ELR (cell line): ENCODE measurements at regions not wholly inside any gene's neighbourhood (a gene's known extent, or its start where the extent isn't known, plus 50 kb on each side); places are given as distances from the start of the nearest gene placed in this dataset.
A peak's percentile ranks its signal among the peaks of the same experiment; 100 is the strongest.
"Not testable (repeated sequence)": the region's sequence is repeated elsewhere in the genome, so short reads cannot be mapped to it uniquely, and the experiment has no call there.

Source experiments
- DNase-seq: peaks from one replicate; pipeline ENCODE4 v3.0.0-alpha.2; 2015; ENCODE audit warnings: low read depth

DNA sequence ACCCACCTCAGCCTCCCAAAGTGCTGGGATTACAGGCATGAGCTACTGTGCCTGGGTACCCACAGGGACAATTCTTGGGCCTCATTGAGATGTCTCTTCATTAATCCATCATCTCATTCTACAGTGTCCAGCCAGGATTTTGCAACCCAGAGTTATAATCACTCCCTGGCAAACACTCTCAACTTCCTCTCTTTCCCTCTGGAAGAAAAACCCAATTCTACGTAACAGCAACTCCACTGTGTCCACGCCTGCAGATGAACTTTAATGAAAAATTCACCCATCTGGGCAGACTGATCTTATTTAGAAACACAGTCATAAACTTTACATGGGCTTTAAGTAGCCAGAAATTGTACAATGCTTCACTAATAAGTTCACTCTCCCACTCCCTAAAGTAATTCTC lies 90.1 kb upstream of the ABCC4 start:
- no peak for DNase-seq

DNA sequence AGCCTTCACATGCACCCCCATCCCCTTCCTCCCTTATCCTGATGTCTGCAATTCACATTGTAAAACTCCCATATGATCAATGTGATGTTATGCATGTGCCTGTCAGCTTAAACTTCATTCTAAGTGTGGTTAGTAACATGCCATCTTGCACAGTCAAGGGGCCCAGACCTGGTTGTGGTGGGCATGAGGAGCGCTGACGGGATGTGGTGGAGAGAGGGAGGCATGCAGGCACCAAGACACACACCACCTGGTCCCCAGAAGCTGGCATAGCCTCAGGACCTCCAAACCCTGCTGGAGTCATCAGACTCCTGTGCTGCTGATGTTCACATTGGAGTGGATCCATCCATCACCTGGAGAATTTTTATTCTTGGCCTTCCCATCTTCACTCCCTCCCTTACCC lies 90.5 kb upstream of the ABCC4 start:
- no peak for DNase-seq

DNA sequence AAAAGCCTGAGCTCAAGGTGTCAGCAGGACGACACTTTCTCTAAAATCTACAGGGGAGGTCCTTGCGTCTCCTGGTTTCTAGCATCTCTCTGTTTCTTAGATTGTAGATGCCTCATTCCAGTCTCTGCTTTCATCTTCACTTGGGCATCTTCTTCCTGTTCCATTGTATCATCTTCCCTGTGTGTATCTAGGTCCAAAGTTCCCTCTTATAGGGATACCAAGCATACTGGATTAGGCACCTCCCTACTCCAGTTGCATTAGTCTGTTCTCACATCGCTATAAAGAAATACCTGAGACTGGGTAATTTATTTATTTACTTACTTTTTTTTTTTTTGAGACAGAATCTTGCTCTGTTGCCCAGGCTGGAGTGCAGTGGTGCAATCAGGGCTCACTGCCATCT lies 91.3 kb upstream of the ABCC4 start:
- DNase-seq = no peak

DNA sequence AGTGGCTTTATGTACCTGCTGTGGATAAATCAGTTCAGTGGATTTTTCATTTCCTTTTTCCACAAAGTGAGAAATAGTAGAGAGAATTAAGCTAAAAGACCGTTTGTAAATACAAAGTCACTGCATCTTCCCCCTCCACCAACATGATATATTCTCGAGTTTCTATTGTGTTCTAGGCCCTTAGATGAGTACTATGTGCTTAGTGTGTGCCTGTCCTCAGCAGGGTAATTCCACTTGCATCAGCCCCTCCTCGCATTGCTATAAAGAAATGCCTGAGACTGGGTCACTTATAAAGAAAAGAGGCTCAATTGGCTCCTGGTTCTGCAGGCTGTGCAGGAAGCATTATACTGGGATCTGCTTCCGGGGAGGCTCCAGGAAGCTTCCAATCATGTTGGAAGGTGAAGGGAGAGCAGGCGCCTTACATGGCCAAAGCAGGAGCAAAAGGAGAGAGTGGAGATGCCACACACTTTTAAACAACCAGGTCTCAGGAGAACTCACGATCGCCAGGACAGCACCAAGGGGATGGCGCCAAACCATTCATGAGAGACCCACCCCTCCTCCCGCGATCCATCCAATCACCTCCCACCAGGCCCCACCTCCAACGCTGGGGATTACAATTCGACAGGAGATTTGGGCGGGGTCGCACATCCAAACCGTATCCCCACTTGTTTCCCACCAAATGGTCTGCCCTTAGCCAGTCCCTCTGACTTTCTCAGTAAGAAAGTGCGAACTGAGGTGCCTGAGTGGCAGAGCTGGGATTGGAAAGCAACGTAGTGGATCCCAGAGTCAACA lies 102.3 kb upstream of the ABCC4 start:
- peak; percentile 17 for DNase-seq

DNA sequence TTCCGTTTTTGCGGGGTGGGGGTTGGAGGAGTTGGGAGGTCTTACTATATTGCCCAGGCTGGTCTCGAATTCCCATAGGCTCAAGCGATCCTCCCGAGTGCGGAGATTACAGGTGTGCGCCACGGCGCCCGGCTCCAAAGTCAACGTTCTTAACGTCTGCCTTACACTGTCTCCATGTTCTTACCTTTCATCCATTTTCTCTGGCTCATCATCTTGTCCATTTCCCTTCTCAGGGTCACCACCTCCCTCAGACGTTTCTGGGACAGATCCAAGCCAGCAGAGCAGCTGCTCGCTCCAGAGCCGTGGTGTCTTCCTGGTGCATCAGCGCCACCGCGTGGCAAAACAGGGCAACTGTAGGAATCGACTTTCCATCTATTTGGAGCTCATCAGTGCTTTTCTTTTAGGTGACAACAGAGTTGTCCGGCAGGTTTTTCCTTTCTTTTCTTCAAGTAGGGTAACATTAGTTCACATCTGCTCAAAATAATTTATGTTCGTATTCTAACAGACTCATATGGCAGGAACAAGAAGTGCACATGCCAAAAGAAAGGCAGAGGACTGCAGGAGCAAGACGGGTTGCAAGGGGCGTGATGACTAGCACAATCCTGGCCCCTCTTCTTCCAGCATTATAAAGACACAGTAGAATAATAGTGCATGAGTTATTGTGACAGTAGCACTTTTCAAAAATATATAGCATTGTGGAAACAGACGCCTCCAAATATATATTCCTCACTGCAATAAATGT lies 103.1 kb upstream of the ABCC4 start:
- DNase-seq = peak; percentile 86

DNA sequence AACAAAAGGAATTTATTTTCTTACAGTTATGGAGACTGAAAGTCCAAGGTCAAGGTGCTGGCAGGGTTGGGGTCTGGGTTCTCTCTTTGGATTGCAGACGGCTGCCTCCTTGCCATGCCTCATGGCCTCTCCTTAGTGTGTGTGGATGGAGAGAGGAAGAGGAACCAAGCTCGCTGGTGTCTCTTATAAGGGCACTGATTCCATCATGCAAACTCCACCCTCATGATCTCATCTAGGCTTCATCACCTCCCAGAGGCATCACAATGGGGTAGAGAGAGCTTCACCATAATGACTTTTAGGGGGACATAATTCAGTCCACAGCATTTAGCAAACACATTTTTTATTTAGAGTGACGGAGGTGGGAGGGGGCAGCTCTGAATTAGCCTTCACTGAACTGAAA lies 104.9 kb upstream of the ABCC4 start:
- DNase-seq = peak; percentile 5

DNA sequence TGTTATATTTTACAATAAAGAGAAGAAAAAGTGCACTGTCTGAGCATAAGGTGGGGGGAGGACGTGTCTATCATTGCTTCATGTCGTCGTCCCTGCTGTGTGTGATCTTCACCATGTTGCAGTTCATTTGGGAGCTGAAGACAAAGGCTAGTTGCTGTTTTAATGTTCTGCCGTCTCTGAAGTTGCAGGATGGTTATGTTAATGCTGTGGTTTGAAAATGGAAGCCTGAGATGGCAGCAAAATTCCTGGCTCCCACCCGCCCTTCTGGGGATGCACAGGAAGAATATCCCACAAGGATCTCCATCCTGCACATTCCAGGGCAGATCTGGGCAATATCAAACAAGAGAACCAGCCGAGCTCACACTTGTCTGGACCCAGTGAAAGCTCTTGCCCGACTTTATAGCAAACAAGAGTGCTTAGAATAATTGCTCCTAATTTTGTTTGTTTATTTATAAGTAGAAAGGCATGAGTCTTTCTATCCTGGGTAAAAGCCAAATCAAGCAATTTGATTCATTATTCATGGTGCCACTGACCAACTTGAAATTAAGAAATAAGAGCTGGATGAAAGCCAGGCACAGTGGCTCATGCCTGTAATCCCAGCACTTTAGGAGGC lies 110.3 kb upstream of the ABCC4 start:
- DNase-seq = no peak

DNA sequence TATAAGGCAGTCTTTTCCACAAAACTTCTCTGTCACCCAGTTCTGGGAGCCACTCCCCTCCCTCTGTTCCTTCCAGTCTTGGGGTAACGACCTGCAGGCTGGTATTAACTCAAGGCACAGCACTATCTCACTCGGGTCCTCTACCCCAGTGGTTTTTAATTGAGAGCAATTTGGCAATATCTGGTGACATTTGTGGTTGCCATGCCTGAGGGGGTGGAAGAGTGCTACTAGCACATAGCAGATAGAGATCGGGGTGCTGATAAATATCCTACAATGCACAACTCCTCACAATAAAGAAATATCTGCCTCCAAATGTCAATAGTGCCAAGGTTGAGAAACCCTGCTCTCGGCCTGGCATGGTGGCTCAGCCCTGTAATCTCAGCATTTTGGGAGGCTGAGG lies 117.7 kb upstream of the ABCC4 start:
- DNase-seq = no peak

DNA sequence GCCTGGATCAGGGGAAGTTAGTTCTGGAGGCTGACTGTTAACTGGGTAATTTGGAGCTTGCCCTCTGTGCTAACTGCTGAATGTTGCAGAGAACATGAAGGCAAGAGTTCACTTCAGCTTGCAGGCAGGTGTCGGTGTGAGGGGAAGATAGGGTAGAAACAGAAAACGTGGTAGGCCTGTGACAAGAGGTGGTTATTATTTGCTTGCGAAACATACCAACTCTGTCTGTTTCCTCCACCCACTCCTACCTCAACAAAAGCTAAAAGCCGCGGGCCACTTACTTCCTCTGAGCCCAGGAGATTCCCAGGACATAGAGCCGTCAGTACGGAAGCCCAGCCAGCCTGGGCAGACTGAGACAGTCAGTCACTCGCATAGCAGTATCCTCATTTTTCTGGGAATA lies 119.2 kb upstream of the ABCC4 start:
- no peak for DNase-seq

DNA sequence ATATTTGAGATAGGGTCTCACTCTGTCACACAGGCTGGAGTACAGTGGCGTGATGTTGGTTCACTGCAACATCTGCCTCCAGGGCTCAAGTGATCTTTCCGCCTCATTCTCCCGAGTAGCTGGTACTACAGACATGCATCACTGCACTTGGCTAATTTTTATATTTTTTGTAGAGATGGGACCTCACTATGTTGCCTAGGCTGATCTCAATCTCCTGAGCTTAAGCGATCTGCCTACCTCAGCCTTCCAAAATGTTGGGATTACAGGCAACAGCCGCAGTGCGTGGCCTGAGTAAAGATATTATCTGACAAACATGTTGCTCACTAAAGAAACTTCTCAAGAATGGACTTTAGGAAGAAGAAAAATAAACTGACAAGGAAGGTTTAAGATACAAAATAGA lies 125.4 kb upstream of the ABCC4 start:
- DNase-seq = no peak

DNA sequence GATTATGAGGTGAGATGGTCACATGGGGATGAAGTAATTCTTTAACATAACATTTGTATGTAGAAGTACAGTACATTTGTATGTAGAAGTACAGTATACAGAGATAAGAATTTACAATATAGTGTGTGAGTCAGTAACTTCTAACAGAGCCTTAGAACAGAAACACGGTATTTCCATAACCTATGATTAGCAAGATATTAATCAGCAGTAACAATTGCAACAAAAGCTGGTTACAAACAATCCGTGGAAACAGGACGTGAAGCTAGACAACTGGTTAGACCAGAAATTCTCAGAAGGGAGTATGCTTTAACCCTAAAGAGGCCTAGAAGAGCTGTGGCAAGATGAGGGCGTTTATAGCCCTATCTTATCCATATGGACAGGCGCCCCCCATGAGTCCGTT lies 122.0 kb upstream of the CLDN10 start:
- DNase-seq = not testable (repeated sequence)

DNA sequence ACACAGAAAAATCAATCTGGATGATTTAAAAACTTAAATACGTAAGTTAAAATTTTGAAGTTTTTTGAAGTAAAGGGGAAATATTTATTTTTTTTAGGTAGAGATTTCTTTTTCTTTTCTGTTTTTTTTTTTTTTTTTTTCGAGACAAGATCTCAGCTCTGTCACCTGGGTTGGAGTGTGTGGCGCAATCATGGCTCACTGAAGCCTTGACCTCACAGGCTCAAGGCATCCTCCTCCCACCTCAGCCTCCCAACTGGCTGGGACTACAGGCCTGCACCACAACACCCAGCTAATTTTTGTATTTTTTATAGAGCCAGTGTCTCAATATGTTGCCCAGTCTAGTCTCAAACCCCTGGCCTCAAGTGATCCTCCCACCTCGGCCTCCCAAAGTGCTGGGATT lies 120.4 kb upstream of the CLDN10 start:
- no peak for DNase-seq

DNA sequence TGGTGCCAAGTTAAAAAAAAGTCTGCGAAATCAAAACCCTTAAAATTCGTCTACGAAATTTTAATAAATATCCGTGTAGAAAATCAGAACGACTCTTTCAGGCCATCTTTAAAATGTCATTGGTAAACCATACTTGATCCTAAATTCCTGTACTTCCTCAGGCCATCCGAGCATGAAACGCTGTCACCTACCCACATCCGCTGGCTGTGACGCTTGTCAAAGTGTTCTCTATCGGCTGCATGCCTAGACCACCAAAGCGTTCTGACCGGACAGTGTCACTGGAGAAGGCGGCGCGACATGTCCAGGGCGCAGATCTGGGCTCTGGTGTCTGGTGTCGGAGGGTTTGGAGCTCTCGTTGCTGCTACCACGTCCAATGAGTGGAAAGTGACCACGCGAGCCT lies 119.0 kb upstream of the CLDN10 start:
- DNase-seq = no peak

DNA sequence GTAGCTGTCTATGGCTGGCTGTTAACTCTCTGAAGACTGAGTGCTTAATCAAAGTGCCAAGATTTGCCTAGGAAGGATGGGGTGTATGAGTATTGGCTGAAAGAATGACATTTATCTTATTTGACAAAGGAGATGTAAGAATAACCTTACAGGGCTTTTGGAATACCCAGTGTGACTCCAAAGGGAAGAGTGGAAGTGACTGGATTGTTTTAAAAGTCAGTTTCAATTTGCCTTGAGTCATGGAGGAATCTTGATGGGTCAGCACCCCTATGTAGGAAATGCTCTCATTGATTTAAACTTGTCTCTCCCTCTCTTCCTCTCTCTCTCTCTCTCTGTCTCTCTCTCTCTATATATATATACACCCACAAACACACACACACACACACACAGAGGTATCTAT lies 118.4 kb upstream of the CLDN10 start:
- no peak for DNase-seq

DNA sequence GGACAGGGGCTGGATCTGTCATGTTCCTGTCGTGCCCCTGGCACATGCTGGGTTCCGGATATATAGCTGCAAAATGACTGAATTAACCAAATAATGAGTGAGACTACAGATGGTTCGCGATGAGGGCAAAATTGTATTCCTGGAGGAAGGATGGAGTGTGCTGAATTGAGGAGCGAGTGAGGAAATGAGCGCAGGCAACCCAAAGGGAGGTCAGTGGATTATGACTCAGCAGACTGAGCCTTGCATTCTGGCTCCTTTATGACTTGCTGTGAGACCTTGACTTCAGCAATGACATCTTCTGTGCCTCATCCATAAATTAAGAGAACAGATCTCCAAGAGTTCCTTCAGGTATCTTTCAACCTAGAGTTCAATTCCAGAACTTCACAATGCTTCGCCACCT lies 115.0 kb upstream of the CLDN10 start:
- DNase-seq = peak; percentile 6

DNA sequence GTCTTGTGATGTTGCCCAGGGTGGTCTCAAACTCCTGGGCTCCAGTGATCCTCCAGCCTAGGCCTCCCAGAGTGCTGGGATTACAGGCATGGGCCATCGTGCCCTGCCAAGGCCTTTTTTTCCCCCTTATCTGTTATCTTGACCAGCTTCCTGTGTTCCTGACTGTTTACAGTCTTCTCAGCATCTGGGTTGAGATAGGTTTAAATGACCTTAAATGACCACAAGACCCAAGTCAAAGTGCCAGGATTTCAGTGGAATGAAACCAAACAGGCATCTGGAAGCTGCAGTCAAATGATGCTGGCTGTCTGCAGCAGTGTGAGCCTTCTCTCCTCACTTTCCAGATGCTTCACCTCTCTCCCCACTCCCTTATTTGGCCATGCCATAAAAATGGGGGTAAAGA lies 114.2 kb upstream of the CLDN10 start:
- DNase-seq = no peak

DNA sequence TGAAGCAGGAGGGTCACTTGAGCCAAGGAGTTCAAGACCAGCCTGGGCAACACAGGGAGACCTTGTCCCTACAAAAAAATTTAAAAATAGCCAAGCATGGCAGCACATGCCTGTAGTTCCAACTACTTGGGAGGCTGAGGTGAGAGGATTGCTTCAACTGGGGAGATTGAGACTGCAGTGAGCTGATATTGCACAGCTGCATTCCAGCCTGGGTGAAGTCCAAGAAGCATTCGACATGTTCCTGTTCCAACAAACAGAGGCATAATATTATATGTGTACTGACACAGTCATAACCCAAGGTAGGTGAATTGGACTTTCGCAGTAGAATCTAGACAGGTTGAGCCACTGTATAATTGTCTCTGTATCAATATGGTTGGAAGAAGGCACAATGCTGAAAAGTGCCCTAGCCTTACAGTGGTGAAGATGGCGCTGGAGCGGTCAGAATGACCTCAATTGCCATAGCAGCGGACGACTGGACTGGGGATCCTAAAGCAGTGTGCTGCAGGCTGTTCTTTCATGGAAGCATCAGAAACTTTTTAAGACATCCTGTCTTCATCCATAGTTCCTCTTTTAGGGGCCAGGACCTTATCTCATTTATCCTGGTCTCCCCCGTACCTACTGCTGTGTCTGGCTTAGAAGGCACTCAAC lies 112.0 kb upstream of the CLDN10 start:
- DNase-seq = no peak

DNA sequence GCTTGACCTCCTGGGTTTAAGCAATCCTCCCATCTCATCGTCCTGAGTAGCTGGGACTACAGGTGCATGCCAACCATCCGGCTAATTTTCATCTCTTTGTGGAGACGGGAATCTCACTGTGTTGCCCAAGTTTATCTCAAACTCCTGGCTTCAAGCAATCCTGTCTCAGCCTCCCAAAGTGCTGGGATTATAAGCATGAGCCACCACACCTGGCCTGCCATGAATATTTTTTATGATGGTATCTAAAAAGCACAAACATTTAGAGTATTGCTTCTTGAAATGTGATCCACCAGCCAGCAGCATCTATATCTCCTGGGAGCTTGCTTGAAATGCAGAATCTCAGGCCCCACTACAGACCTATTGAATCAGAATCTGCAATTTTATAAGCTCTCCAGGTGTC lies 111.2 kb upstream of the CLDN10 start:
- no peak for DNase-seq

DNA sequence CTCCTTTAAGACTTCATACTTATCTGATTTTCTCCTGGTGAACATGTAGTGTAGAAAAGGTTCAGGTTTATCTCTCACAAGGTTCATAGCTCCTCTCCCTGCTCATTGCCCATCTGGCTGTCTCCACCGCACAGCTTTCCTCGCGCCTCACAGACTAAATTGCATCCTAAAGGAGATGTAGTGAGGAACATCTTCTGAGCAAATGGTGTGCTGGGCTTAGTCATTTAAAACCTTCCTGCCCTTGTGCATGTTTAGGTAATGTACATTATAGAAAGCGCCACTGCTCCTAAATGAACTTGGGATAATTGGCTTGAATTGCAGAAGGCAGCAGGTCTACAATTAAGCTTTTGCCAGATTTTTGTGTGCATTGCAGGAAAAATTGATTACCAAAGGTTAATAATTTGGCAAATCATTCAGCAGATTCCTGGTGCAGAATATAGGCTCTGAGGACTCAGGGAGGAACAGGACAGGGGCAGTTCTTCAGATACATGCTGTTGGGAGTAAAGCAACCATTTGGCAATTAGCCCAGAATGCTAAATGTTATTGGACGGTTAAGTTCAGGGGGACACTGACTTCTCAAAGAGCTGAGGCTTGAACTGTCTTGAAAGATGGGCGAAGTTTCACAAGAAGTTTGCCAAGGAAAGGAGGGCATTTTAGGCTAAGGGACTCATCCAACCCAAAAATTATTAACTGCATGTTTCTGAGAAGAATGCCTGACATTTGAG lies 108.4 kb upstream of the CLDN10 start:
- DNase-seq = no peak

DNA sequence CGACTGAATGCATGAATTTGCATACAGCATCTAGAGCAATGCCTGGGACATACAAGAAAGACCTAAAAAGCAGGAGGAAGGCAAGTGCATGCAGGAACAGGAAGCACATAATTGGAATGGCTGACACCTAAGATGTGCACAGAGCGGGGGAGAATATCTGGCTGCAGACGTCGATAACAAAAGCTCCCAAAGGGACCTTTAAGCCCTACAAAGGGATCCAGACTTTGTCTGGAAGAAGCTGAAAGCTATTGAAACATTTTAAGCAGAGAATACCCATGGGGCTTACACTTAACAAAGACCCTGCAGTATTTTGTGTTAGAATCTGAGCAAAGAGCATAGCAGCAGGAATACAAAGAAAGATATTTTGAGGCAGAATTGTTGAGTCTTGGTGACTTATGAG lies 107.4 kb upstream of the CLDN10 start:
- no peak for DNase-seq

DNA sequence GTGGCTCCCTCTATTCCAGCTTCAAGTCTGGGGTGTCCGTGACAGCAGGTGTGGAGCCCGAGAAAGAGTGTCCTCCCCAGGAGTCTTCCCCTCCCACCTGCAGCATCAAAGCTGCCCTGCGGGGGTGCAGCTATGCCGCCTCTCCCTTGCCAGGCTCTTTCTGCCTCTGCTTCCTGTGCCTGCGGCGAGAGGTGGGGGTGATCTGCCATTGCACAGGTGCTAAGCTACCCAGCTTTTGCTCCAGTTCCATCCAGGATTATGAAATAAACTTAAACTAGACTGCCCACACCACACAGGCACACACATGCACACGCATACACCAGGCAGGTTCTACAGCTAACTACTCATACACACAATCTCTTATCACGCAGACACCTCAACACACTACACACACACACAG lies 104.7 kb upstream of the CLDN10 start:
- no peak for DNase-seq

DNA sequence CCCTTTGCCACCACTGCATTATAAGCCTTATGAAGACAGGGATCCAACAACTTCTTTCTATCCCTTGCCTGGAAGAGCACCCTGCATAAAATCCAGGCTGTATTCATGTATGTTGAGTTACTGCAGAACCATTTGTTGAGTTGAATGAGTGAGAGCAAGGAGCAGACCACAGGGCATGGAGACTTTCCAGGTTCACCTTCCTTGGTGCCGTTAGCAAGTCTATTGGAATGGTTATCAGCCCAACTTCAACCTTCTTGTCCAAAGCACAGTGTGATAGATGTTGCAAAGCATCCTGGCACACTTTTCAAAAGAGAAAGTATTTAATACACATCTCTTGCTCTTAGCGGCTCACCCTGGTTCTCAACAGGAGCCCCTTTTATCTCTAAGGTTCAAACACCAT lies 100.9 kb upstream of the CLDN10 start:
- no peak for DNase-seq
